ENCODE measurements at regions not wholly inside any gene's neighbourhood (a gene's known extent, or its start where the extent isn't known, plus 50 kb on each side); places are given as distances from the start of the nearest gene placed in this dataset.

- TF ChIP-seq CBFA2T2 (conservative IDR thresholded peaks at IDR 0.05) (no peak), POLR3A (IDR thresholded peaks at IDR 0.05; ENCODE audit: borderline replicate concordance, extremely low read depth, insufficient read depth, insufficient read length) (no peak), MTA3 (IDR thresholded peaks at IDR 0.05; ENCODE audit: borderline replicate concordance) (peak; percentile 43; the same call in 1 of the 2 replicates), BHLHE40 (IDR thresholded peaks at IDR 0.05; ENCODE audit: low read length) (peak; percentile 38; the same call in 1 of the 2 replicates), CEBPB (tag; IDR thresholded peaks at IDR 0.05) (peak; percentile 99), NCOA2 (IDR thresholded peaks at IDR 0.05; ENCODE audit: partially characterized antibody in 2 of 2) (no peak), SP1 (CRISPR knock-in tag; IDR thresholded peaks at IDR 0.05) (0 out of 2 replicates have a peak, but pooled peaks have one; percentile 17), NFYB (IDR thresholded peaks at IDR 0.05; ENCODE audit: extremely low read depth, insufficient read length) (no peak), NRF1 (conservative IDR thresholded peaks at IDR 0.05 in 1 of 2, IDR thresholded peaks at IDR 0.05 in 1 of 2) (peak in 1 of 2 experiments; percentile 27; a peak in 1 of 4 replicates), ZNF589 (CRISPR knock-in tag; IDR thresholded peaks at IDR 0.05; ENCODE audit: low read depth) (0 out of 2 replicates have a peak, but pooled peaks have one; percentile 28), KLF13 (tag; IDR thresholded peaks at IDR 0.05; ENCODE audit: borderline replicate concordance, low read depth) (no peak), TAF1 (IDR thresholded peaks at IDR 0.05; ENCODE audit: control insufficient read depth, extremely low read depth, insufficient read depth, low read length, severe bottlenecking) (peak; percentile 26), ARHGAP35 (IDR thresholded peaks at IDR 0.05; ENCODE audit: partially characterized antibody) (no peak), ARNT (IDR thresholded peaks at IDR 0.05) (no peak), MGA (IDR thresholded peaks at IDR 0.05) (peak; percentile 4; the same call in 1 of the 2 replicates)
These were observed 148.5 kb downstream of the LY86 start (continued) for GRCh38 chr6:6736791-6737654.

All from K562 (cell line).